Skeletal muscle satellite cell (primary cell): ENCODE measurements at regions not wholly inside any gene's neighbourhood (a gene's known extent, or its start where the extent isn't known, plus 50 kb on each side); places are given as distances from the start of the nearest gene placed in this dataset.
"Not testable (repeated sequence)": the region's sequence is repeated elsewhere in the genome, so short reads cannot be mapped to it uniquely, and the experiment has no call there.

Source experiments
- H3K27me3 ChIP-seq: 2 replicates; pipeline ENCODE4 v1.7.0; 2013; ENCODE audit warnings: low read length; ENCODE audit not compliant: control insufficient read depth, insufficient read depth
- H3K36me3 ChIP-seq: 2 replicates; pipeline ENCODE4 v1.7.0; 2013; ENCODE audit warnings: mild to moderate bottlenecking, control low read depth, low read length; ENCODE audit not compliant: insufficient read depth
- H3K4me1 ChIP-seq: 2 replicates; pipeline ENCODE4 v1.7.0; 2013; ENCODE audit warnings: low read length; ENCODE audit not compliant: control insufficient read depth, insufficient read depth
- H3K4me2 ChIP-seq: 2 replicates; pipeline ENCODE4 v1.7.0; 2013; ENCODE audit warnings: mild to moderate bottlenecking, low read length
- H3K4me3 ChIP-seq: 2 replicates; pipeline ENCODE4 v1.7.0; 2013; ENCODE audit warnings: low read length
- H3K9ac ChIP-seq: 2 replicates; pipeline ENCODE4 v1.7.0; 2013; ENCODE audit warnings: mild to moderate bottlenecking, low read depth, low read length, moderate library complexity
- H3K9me3 ChIP-seq: replicated peaks from 2 replicates; pipeline ENCODE4 v1.7.0; 2013; ENCODE audit warnings: mild to moderate bottlenecking, control low read depth, low read length

DNA sequence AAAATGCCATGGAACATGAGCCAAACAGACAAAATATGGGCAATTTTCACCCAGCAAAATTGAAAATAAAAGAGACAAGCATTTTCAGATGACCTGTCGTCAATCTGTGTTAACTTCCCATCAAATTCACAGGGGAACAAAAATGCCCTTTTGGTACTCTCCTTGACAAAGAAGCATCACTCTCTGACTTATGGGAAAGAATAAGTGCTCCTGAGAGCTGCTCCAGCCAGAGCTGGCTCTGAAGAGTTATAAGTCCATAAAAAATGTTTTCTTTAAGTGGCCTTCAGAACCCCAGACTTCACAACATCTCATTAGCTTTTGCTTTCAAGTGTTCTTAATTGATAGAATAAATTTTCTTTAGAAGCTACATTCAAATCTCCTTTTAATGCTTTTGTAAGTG, 721.4 kb upstream of the GOT2 start:
- Histone ChIP-seq H3K4me3 (no peak overlapping the region), H3K9ac (no peak overlapping the region), H3K27me3 (no peaks in the 10 kb centered on the region), H3K4me2 (no peak overlapping the region), H3K9me3 (no peaks in the 10 kb centered on the region), H3K36me3 (no peaks in the 10 kb centered on the region), H3K4me1 (no peaks in the 10 kb centered on the region)

DNA sequence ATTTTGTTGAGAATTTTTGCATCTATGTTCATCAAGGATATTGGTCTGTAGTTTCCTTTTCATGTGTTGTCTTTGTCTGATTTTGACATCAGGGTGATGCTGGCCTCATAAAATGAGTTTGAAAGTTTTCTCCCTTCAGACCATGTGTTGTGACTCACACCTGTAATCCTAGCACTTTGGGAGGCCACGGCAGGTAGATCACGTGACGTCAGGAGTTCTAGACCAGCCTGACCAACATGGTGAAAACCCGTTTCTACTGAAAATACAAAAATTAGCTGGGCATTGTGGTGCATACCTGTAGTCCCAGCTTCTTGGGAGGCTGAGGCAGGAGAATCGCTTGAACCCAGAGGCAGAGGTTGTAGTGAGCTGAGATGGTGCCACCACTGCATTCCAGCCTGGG, 716.4 kb upstream of the GOT2 start:
- H3K4me2 ChIP-seq, H3K4me1 ChIP-seq, H3K4me3 ChIP-seq, H3K36me3 ChIP-seq, H3K27me3 ChIP-seq, H3K9me3 ChIP-seq, H3K9ac ChIP-seq: not testable (repeated sequence)

- Histone ChIP-seq H3K36me3 (no peaks in the 10 kb centered on the region), H3K9ac (no peak overlapping the region), H3K9me3 (no peaks in the 10 kb centered on the region), H3K27me3 (no peaks in the 10 kb centered on the region), H3K4me3 (no peak overlapping the region), H3K4me2 (no peak overlapping the region), H3K4me1 (no peaks in the 10 kb centered on the region)
Observed at GRCh38 chr16:59440502-59440901, 706.4 kb upstream of the GOT2 start.

GRCh38 chr16:59432896-59433295, 698.8 kb upstream of the GOT2 start:
- no peaks in the 10 kb centered on the region for H3K36me3 ChIP-seq
- H3K9ac ChIP-seq = no peak overlapping the region
- H3K9me3 ChIP-seq = no peaks in the 10 kb centered on the region
- no peaks in the 10 kb centered on the region for H3K27me3 ChIP-seq
- H3K4me1 ChIP-seq = no peaks in the 10 kb centered on the region
- H3K4me2 ChIP-seq = no peak overlapping the region
- no peak overlapping the region for H3K4me3 ChIP-seq

DNA sequence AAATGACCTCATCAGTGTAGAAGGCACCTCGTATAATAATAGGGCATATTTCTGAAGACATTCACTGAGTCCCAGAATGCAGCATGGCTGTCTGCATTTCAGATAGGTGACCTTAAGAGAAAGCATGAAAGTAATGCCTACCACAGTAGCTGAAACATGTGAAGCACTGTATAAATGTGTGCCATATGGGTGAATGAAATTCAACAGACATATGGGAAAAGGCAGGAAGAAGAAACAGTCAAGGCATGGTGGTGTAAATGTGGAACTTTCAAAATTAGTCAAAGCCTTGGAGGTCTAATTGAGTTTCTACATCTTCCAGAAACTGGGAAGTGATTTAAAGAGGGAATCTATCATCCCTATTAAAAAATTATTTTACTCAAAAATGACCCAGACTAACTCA, 698.2 kb upstream of the GOT2 start:
- H3K27me3 ChIP-seq = no peaks in the 10 kb centered on the region
- no peaks in the 10 kb centered on the region for H3K36me3 ChIP-seq
- H3K9ac ChIP-seq = no peak overlapping the region
- H3K4me1 ChIP-seq = no peaks in the 10 kb centered on the region
- H3K4me3 ChIP-seq = no peak overlapping the region
- no peak overlapping the region for H3K4me2 ChIP-seq
- no peaks in the 10 kb centered on the region for H3K9me3 ChIP-seq

GRCh38 chr16:59424714-59425273, 690.7 kb upstream of the GOT2 start:
- H3K27me3 ChIP-seq = no peaks in the 10 kb centered on the region
- no peaks in the 10 kb centered on the region for H3K4me1 ChIP-seq
- H3K36me3 ChIP-seq = no peaks in the 10 kb centered on the region
- no peak overlapping the region for H3K4me3 ChIP-seq
- no peak overlapping the region for H3K9ac ChIP-seq
- H3K9me3 ChIP-seq = no peaks in the 10 kb centered on the region
- H3K4me2 ChIP-seq = no peak overlapping the region

GRCh38 chr16:59411961-59412841, 678.1 kb upstream of the GOT2 start:
- Histone ChIP-seq H3K4me1 (no peaks in the 10 kb centered on the region), H3K27me3 (no peaks in the 10 kb centered on the region), H3K9ac (no peak overlapping the region), H3K4me2 (no peak overlapping the region), H3K36me3 (no peaks in the 10 kb centered on the region), H3K4me3 (no peak overlapping the region), H3K9me3 (no peaks in the 10 kb centered on the region)

- H3K36me3 ChIP-seq = no peaks in the 10 kb centered on the region
- no peaks in the 10 kb centered on the region for H3K27me3 ChIP-seq
- no peaks in the 10 kb centered on the region for H3K9me3 ChIP-seq
- no peaks in the 10 kb centered on the region for H3K4me1 ChIP-seq
- H3K4me3 ChIP-seq = no peak overlapping the region
- no peak overlapping the region for H3K9ac ChIP-seq
- H3K4me2 ChIP-seq = no peak overlapping the region
Observed at GRCh38 chr16:59410451-59410850, 676.3 kb upstream of the GOT2 start.

DNA sequence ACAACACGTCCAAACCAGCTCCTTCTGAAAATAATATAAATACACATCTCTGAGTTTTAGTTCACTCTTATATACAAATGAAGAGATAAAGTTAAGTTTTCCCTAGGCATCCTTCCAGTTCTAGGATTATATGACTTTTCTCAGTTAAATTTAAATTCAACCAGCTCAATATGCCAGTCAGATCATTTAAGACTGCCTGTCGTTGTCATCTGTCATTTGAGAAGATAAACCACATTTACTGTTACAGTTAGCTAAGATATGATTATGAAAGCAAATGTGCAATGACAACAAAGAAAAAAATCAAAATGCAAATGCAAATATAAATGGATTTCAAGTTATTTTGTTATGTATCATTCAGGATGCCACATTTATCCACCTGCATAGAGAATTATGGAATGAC, 671.7 kb upstream of the GOT2 start:
- Histone ChIP-seq H3K9ac (no peak overlapping the region), H3K36me3 (no peaks in the 10 kb centered on the region), H3K4me1 (no peaks in the 10 kb centered on the region), H3K9me3 (no peaks in the 10 kb centered on the region), H3K4me2 (no peak overlapping the region), H3K4me3 (no peak overlapping the region), H3K27me3 (no peaks in the 10 kb centered on the region)

DNA sequence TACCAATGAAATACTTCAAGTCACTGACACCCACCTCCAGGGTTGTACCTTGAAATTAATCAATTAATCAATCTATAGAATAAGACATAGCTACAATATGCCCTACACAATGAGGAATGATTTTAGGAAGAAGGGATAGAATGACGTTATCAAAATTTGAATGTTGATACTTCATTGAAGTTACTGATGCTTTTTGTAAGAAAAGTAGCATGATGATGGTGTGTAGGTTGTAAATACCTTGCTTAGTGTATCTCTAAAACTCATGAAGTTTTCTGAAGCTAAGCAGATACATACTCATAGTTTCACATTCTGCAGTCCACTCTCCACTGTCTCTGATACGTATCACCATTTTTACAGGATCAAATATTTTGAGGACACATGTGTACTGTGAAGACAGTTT, 670.4 kb upstream of the GOT2 start:
- no peak overlapping the region for H3K9ac ChIP-seq

DNA sequence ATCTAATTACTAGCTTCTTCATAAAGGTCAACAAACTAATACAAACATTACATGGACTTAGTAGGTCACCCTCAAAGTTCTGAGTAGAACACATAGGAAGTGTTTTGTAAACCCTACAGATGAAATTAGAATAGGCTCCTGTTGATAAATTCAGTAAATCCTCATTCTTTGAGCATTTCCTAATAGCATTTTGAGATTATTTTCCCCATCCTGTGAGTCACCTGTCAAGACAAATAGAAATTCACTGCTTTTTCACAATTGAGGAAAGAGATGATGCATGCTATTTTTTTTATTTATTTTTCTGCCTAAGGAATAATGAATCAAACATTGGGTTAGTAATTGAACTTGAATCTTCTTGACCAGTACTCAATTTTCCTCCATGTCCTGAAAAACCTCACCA, 666.7 kb upstream of the GOT2 start:
- no peaks in the 10 kb centered on the region for H3K4me1 ChIP-seq
- no peak overlapping the region for H3K4me3 ChIP-seq
- no peaks in the 10 kb centered on the region for H3K27me3 ChIP-seq
- H3K4me2 ChIP-seq = no peak overlapping the region
- no peaks in the 10 kb centered on the region for H3K36me3 ChIP-seq
- H3K9me3 ChIP-seq = no peaks in the 10 kb centered on the region
- no peak overlapping the region for H3K9ac ChIP-seq

More for the DNA sequence above, 670.4 kb upstream of the GOT2 start:
- Histone ChIP-seq H3K4me3 (no peak overlapping the region), H3K4me2 (no peak overlapping the region), H3K36me3 (no peaks in the 10 kb centered on the region), H3K27me3 (no peaks in the 10 kb centered on the region), H3K9me3 (no peaks in the 10 kb centered on the region), H3K4me1 (no peaks in the 10 kb centered on the region)

DNA sequence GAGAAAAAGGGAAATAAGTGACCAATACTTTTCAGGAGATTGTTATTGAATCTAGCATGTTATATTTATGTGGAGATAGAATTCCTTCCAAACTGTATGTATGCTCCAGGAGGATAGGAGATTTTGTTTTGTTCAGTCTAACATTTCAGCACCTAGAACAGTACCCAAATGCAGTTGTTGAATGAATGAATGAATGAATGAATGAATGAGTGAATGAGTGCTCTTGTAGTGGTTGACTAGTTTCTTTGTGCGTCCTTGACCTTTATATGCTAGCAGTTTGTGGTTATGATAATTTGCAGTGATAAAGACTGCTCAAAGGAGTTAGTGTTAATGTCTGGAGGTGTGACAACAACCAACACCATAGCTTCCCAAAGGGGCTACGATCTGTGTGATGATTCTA, 663.5 kb upstream of the GOT2 start:
- no peaks in the 10 kb centered on the region for H3K4me1 ChIP-seq
- no peaks in the 10 kb centered on the region for H3K27me3 ChIP-seq
- no peak overlapping the region for H3K4me3 ChIP-seq
- H3K9ac ChIP-seq = no peak overlapping the region
- H3K4me2 ChIP-seq = no peak overlapping the region
- H3K9me3 ChIP-seq = no peaks in the 10 kb centered on the region
- no peaks in the 10 kb centered on the region for H3K36me3 ChIP-seq
